ENCODE measurements at regions not wholly inside any gene's neighbourhood (a gene's known extent, or its start where the extent isn't known, plus 50 kb on each side); places are given as distances from the start of the nearest gene placed in this dataset.

- DNase-seq (ENCODE audit: insufficient read length, low spot score, missing footprints), result no peak
- Histone ChIP-seq H3K4me1 (ENCODE audit: insufficient read depth, low read length) (no peaks in the 10 kb centered on the region), H3K4me3 (ENCODE audit: insufficient read depth, low read length) (no peak overlapping the region), H3K4me2 (ENCODE audit: insufficient read depth, low read length) (no peak overlapping the region), H3K9me3 (ENCODE audit: low read depth, low read length) (no peaks in the 10 kb centered on the region), H4K20me1 (ENCODE audit: insufficient read depth, low read length) (no peaks in the 10 kb centered on the region), H3K27me3 (ENCODE audit: insufficient read depth, low read length) (no peaks in the 10 kb centered on the region), H3K27ac (ENCODE audit: low read depth, low read length) (no peak overlapping the region), H2AFZ (ENCODE audit: low read length) (no peak overlapping the region), H3K79me2 (ENCODE audit: insufficient read depth, low read length) (no peaks in the 10 kb centered on the region), H3K36me3 (ENCODE audit: insufficient read depth, low read length) (no peaks in the 10 kb centered on the region)
- TF ChIP-seq, protein P1, sequence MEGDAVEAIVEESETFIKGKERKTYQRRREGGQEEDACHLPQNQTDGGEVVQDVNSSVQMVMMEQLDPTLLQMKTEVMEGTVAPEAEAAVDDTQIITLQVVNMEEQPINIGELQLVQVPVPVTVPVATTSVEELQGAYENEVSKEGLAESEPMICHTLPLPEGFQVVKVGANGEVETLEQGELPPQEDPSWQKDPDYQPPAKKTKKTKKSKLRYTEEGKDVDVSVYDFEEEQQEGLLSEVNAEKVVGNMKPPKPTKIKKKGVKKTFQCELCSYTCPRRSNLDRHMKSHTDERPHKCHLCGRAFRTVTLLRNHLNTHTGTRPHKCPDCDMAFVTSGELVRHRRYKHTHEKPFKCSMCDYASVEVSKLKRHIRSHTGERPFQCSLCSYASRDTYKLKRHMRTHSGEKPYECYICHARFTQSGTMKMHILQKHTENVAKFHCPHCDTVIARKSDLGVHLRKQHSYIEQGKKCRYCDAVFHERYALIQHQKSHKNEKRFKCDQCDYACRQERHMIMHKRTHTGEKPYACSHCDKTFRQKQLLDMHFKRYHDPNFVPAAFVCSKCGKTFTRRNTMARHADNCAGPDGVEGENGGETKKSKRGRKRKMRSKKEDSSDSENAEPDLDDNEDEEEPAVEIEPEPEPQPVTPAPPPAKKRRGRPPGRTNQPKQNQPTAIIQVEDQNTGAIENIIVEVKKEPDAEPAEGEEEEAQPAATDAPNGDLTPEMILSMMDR (IDR thresholded peaks at IDR 0.05; ENCODE audit: extremely low read depth, low read depth, low read length), result no peak
Measured at GRCh38 chr13:56102641-56103040, 1038.1 kb upstream of the PRR20A start.

DNA sequence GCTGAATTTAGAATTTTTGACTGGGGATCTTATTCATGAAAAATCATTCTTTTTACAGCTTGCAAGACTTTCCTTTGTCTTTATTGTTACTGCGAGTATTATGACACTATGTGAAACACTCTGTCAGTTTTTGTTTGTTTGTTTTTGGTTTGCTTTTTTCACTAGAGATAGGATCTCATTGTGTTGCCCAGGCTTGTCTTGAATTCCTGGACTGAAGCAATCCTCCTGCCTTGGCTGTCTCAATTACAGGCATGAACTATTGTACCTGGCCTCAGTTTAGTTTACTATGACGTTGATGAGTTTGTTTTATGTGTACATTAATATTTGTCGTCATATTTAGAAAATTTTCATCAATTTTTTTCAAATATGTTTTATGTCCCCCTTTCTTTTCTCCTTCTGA is 1030.0 kb upstream of the PRR20A start:
- H3K79me2 ChIP-seq (ENCODE audit: insufficient read depth, low read length), result no peaks in the 10 kb centered on the region
- no peaks in the 10 kb centered on the region for H3K36me3 ChIP-seq (ENCODE audit: insufficient read depth, low read length)
- TF ChIP-seq, protein P1 (IDR thresholded peaks at IDR 0.05; ENCODE audit: extremely low read depth, low read depth, low read length), result no peak
- H3K4me3 ChIP-seq (ENCODE audit: insufficient read depth, low read length), result no peak overlapping the region
- no peaks in the 10 kb centered on the region for H3K4me1 ChIP-seq (ENCODE audit: insufficient read depth, low read length)
- DNase-seq (ENCODE audit: insufficient read length, low spot score, missing footprints), result no peak
- no peaks in the 10 kb centered on the region for H4K20me1 ChIP-seq (ENCODE audit: insufficient read depth, low read length)
- H3K9me3 ChIP-seq (ENCODE audit: low read depth, low read length), result no peaks in the 10 kb centered on the region
- H3K27ac ChIP-seq (ENCODE audit: low read depth, low read length), result no peak overlapping the region
- no peaks in the 10 kb centered on the region for H3K27me3 ChIP-seq (ENCODE audit: insufficient read depth, low read length)
- H3K4me2 ChIP-seq (ENCODE audit: insufficient read depth, low read length), result no peak overlapping the region
- no peak overlapping the region for H2AFZ ChIP-seq (ENCODE audit: low read length)

- Histone ChIP-seq H2AFZ (ENCODE audit: low read length) (no peak overlapping the region), H3K36me3 (ENCODE audit: insufficient read depth, low read length) (no peaks in the 10 kb centered on the region), H3K27ac (ENCODE audit: low read depth, low read length) (no peak overlapping the region), H3K4me2 (ENCODE audit: insufficient read depth, low read length) (no peak overlapping the region), H4K20me1 (ENCODE audit: insufficient read depth, low read length) (no peaks in the 10 kb centered on the region), H3K4me1 (ENCODE audit: insufficient read depth, low read length) (no peaks in the 10 kb centered on the region), H3K27me3 (ENCODE audit: insufficient read depth, low read length) (no peaks in the 10 kb centered on the region), H3K79me2 (ENCODE audit: insufficient read depth, low read length) (no peaks in the 10 kb centered on the region), H3K9me3 (ENCODE audit: low read depth, low read length) (no peaks in the 10 kb centered on the region), H3K4me3 (ENCODE audit: insufficient read depth, low read length) (no peak overlapping the region)
- TF ChIP-seq, protein P1 (IDR thresholded peaks at IDR 0.05; ENCODE audit: extremely low read depth, low read depth, low read length), result no peak
- DNase-seq (ENCODE audit: insufficient read length, low spot score, missing footprints), result no peak
Measured at GRCh38 chr13:56134524-56134923, 1006.2 kb upstream of the PRR20A start.

GRCh38 chr13:56166864-56167263 is 973.9 kb upstream of the PRR20A start:
- no peaks in the 10 kb centered on the region for H3K4me1 ChIP-seq (ENCODE audit: insufficient read depth, low read length)
- TF ChIP-seq, protein P1 (IDR thresholded peaks at IDR 0.05; ENCODE audit: extremely low read depth, low read depth, low read length), result no peak
- no peaks in the 10 kb centered on the region for H3K79me2 ChIP-seq (ENCODE audit: insufficient read depth, low read length)
- no peaks in the 10 kb centered on the region for H3K27me3 ChIP-seq (ENCODE audit: insufficient read depth, low read length)
- no peaks in the 10 kb centered on the region for H3K9me3 ChIP-seq (ENCODE audit: low read depth, low read length)
- H3K36me3 ChIP-seq (ENCODE audit: insufficient read depth, low read length), result no peaks in the 10 kb centered on the region
- no peak overlapping the region for H3K27ac ChIP-seq (ENCODE audit: low read depth, low read length)
- no peak overlapping the region for H3K4me2 ChIP-seq (ENCODE audit: insufficient read depth, low read length)
- no peaks in the 10 kb centered on the region for H4K20me1 ChIP-seq (ENCODE audit: insufficient read depth, low read length)
- DNase-seq (ENCODE audit: insufficient read length, low spot score, missing footprints), result no peak
- H3K4me3 ChIP-seq (ENCODE audit: insufficient read depth, low read length), result no peak overlapping the region
- no peak overlapping the region for H2AFZ ChIP-seq (ENCODE audit: low read length)

Data from osteoblast (primary cell).